GM12878 (cell line): ENCODE measurements at regions not wholly inside any gene's neighbourhood (a gene's known extent, or its start where the extent isn't known, plus 50 kb on each side); places are given as distances from the start of the nearest gene placed in this dataset.

Experiments
- ATAC-seq: fragments of 200-7000 bp; cut with Tn5 transposase; 3 replicates; pipeline ENCODE4 v1.9.1; 2020; ENCODE audit warnings: mild to moderate bottlenecking, moderate library complexity
- BruUV-seq: library from RNA; stranded (reverse); fragments of 400-500 nt; replicated peaks from 2 replicates; lab custom pipeline; 2021; lab: Mats Ljungman, UMichigan
- CTCF ChIA-PET: fragments of 300-600 bp; sonication (Branson Sonifier 250); formaldehyde crosslinking; extraction: SDS; loops from one replicate; lab custom pipeline; 2021; ENCODE audit warnings: inconsistent platforms; lab: Yijun Ruan, JAX
- POLR2A ChIA-PET: fragments of 350-600 bp; formaldehyde crosslinking; extraction: SDS; loops from one replicate; lab custom pipeline; 2021; ENCODE audit warnings: inconsistent platforms; lab: Charles Lee
- RAD21 ChIA-PET: fragments of 300-600 bp; sonication (Branson Sonifier 250); formaldehyde crosslinking; loops from one replicate; lab custom pipeline; 2023; ENCODE audit warnings: antibody characterized with exemption; ENCODE audit not compliant: unreplicated experiment; lab: Charles Lee
- SMC1A ChIA-PET: fragments of 300-600 bp; sonication (Branson Sonifier 250); formaldehyde crosslinking; loops from one replicate; lab custom pipeline; 2023; ENCODE audit not compliant: unreplicated experiment, uncharacterized antibody; lab: Charles Lee
- DNase-seq: peaks from one replicate; pipeline ENCODE4 v3.0.0-alpha.2; 2011; ENCODE audit warnings: low read depth, low spot score
- FAIRE-seq: peaks from 3 replicates; lab custom pipeline; 2011; peaks lifted over from hg19 to GRCh38; lab: Jason Lieb, UNC
- H2AFZ ChIP-seq: 2 replicates; pipeline ENCODE4 v1.6.0; 2011; ENCODE audit warnings: low read depth, low read length, control low read depth; ENCODE audit not compliant: control insufficient read depth
- H3K27ac ChIP-seq: 2 replicates; pipeline ENCODE4 v1.5.1; 2011; ENCODE audit warnings: control low read depth; ENCODE audit not compliant: control insufficient read depth, insufficient read depth
- H3K27me3 ChIP-seq, 2 experiments: replicated peaks in 1 of 2; 2 replicates each; pipeline versions ENCODE4 v1.6.0 to v1.6.1; 2011; ENCODE audit warnings: low read length in 1 of 2; ENCODE audit not compliant: control insufficient read depth in 2 of 2, insufficient read depth in 2 of 2
- H3K36me3 ChIP-seq, 2 experiments: 2 replicates each; pipeline ENCODE4 v1.5.1; 2011; ENCODE audit warnings: low read length in 1 of 2; ENCODE audit not compliant: control insufficient read depth in 2 of 2, insufficient read depth in 2 of 2
- H3K4me1 ChIP-seq: 2 replicates; pipeline ENCODE4 v1.6.1; 2011; ENCODE audit warnings: mild to moderate bottlenecking, low read length, moderate library complexity, mixed read lengths; ENCODE audit not compliant: control insufficient read depth, insufficient read depth
- H3K4me2 ChIP-seq: 2 replicates; pipeline ENCODE4 v1.6.0; 2011; ENCODE audit warnings: control low read depth; ENCODE audit not compliant: control insufficient read depth, insufficient read depth
- H3K4me3 ChIP-seq: fragments of 200-600 bp; sonication (generic); 2 replicates; pipeline ENCODE4 v1.5.1; 2016
- H3K79me2 ChIP-seq: 2 replicates; pipeline ENCODE4 v1.6.0; 2011; ENCODE audit warnings: low read length; ENCODE audit not compliant: control insufficient read depth, insufficient read depth
- H3K9ac ChIP-seq: 2 replicates; pipeline ENCODE4 v1.8.0; 2011; ENCODE audit warnings: low read length, control low read depth, mixed read lengths; ENCODE audit not compliant: control insufficient read depth, insufficient read depth
- H3K9me3 ChIP-seq: replicated peaks from 3 replicates; pipeline ENCODE4 v1.5.1; 2011; ENCODE audit warnings: mild to moderate bottlenecking, low read length; ENCODE audit not compliant: control insufficient read depth, insufficient read depth
- H4K20me1 ChIP-seq: 2 replicates; pipeline ENCODE4 v1.6.0; 2011; ENCODE audit not compliant: control insufficient read depth, insufficient read depth
- GABPA ChIP-seq: IDR thresholded peaks from 2 replicates; pipeline ENCODE4 v1.6.1; 2014; ENCODE audit warnings: antibody characterized with exemption, low read depth, mild to moderate bottlenecking, inconsistent platforms
- IKZF2 ChIP-seq, 2 experiments: fragments of 450-650 bp; IDR thresholded peaks; 2 replicates each; pipeline ENCODE4 v1.6.1; 2017; ENCODE audit warnings: mild to moderate bottlenecking in 2 of 2, moderate library complexity in 2 of 2
- KAT2A ChIP-seq: conservative IDR thresholded peaks from 2 replicates; pipeline ENCODE4 v1.6.1; 2011; ENCODE audit warnings: low read depth, low read length; ENCODE audit not compliant: control insufficient read depth
- MAX ChIP-seq: IDR thresholded peaks from 2 replicates; pipeline ENCODE4 v1.6.1; 2012; ENCODE audit warnings: low read depth, low read length, improper control_type of control experiment
- PRDM15 ChIP-seq: fragments of 450-650 bp; formaldehyde crosslinking; IDR thresholded peaks from 2 replicates; pipeline ENCODE4 v1.4.0; 2020; ENCODE audit warnings: mild to moderate bottlenecking, moderate library complexity
- ZBTB40 ChIP-seq: fragments of 450-650 bp; IDR thresholded peaks from 2 replicates; pipeline ENCODE4 v1.6.1; 2016; ENCODE audit warnings: mild to moderate bottlenecking, moderate library complexity, borderline replicate concordance
- WGBS: methylation state at CpG from one replicate; pipeline ENCODE4 v1.1.6; 2016; ENCODE audit warnings: low lambda C conversion rate; ENCODE audit not compliant: insufficient replicate concordance, insufficient coverage; ENCODE audit errors: missing lambda C conversion rate; 5-methylcytosine and 5-hydroxymethylcytosine counted together
- in situ Hi-C: fragments of 300-500 bp; cut with MboI; formaldehyde crosslinking; loops from 9 replicates; pipeline ENCODE4 v1.14.3; 2018; ENCODE audit warnings: mixed read lengths
- intact Hi-C: fragments of 100-400 bp; cut with micrococcal nuclease; formaldehyde crosslinking; loops from one replicate; pipeline ENCODE4 v1.14.2; 2022; ENCODE audit not compliant: unreplicated experiment
- TF ChIP-seq, protein P1 (sequence below): fragments of 450-650 bp; IDR thresholded peaks from 2 replicates; pipeline ENCODE4 v1.6.1; 2016; ENCODE audit warnings: mild to moderate bottlenecking
- TF ChIP-seq, protein P2 (sequence below): fragments of 450-650 bp; IDR thresholded peaks from 2 replicates; pipeline ENCODE4 v1.6.1; 2018; ENCODE audit warnings: mild to moderate bottlenecking, low read depth, moderate library complexity; ENCODE audit not compliant: partially characterized antibody

DNA sequence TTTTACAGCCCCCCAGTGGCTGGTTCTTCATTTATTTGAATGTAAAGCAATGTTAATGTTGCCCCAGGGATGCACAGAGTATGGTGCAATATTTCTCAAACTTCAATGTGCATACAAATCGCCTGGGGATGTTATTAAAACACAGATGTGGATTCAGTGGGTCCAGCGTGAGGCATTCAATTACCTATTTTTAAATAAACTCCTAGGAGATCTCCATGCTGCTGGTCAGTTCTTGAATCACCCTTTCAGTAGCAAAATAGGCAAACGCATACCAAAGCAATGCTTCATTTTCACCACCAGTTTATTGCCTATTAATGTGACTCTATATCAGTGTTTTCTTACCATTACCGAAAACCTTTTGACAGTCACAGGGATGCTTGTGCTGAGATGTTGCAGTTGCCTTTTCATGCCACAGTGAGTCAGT, 530.7 kb downstream of the CBLN2 start:
- in situ Hi-C loops = no loop called here
- Histone ChIP-seq H3K36me3 (no peaks in the 10 kb centered on the region), H3K27ac (no peak overlapping the region)
- ChIA-PET SMC1A (no interaction called here), RAD21 (no interaction called here)
- 40% methylated on average over 4 of the region's 4 CpGs for WGBS
- TF ChIP-seq IKZF2 (IDR thresholded peaks at IDR 0.05) (no peak), GABPA (no peak), MAX (no peak), PRDM15 (no peak), KAT2A (no peak), ZBTB40 (no peak)
- TF ChIP-seq, protein P1, sequence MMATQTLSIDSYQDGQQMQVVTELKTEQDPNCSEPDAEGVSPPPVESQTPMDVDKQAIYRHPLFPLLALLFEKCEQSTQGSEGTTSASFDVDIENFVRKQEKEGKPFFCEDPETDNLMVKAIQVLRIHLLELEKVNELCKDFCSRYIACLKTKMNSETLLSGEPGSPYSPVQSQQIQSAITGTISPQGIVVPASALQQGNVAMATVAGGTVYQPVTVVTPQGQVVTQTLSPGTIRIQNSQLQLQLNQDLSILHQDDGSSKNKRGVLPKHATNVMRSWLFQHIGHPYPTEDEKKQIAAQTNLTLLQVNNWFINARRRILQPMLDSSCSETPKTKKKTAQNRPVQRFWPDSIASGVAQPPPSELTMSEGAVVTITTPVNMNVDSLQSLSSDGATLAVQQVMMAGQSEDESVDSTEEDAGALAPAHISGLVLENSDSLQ = no peak
- TF ChIP-seq, protein P2, sequence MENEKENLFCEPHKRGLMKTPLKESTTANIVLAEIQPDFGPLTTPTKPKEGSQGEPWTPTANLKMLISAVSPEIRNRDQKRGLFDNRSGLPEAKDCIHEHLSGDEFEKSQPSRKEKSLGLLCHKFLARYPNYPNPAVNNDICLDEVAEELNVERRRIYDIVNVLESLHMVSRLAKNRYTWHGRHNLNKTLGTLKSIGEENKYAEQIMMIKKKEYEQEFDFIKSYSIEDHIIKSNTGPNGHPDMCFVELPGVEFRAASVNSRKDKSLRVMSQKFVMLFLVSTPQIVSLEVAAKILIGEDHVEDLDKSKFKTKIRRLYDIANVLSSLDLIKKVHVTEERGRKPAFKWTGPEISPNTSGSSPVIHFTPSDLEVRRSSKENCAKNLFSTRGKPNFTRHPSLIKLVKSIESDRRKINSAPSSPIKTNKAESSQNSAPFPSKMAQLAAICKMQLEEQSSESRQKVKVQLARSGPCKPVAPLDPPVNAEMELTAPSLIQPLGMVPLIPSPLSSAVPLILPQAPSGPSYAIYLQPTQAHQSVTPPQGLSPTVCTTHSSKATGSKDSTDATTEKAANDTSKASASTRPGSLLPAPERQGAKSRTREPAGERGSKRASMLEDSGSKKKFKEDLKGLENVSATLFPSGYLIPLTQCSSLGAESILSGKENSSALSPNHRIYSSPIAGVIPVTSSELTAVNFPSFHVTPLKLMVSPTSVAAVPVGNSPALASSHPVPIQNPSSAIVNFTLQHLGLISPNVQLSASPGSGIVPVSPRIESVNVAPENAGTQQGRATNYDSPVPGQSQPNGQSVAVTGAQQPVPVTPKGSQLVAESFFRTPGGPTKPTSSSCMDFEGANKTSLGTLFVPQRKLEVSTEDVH = no peak
- TF ChIP-seq, all 136 proteins: peak for 0
- Histone ChIP-seq H3K27me3 (no peaks in the 10 kb centered on the region), H3K79me2 (no peaks in the 10 kb centered on the region), H3K9ac (no peak overlapping the region), H3K4me2 (no peak overlapping the region), H3K4me3 (no peak overlapping the region), H2AFZ (no peak overlapping the region), H4K20me1 (no peaks in the 10 kb centered on the region), H3K9me3 (no peaks in the 10 kb centered on the region), H3K4me1 (no peaks in the 10 kb centered on the region)
- ChIA-PET POLR2A (no interaction called here), CTCF (no interaction called here)
- FAIRE-seq (no peak), ATAC-seq (no peak), DNase-seq (no peak)
- no TSS peak for BruUV-seq
- intact Hi-C loops = no loop called here
